Hepatocyte (in vitro differentiated cells): ENCODE measurements at regions not wholly inside any gene's neighbourhood (a gene's known extent, or its start where the extent isn't known, plus 50 kb on each side); places are given as distances from the start of the nearest gene placed in this dataset.

Experiments
- DNase-seq: peaks from one replicate; pipeline ENCODE4 v3.0.0-alpha.2; 2016; ENCODE audit warnings: low spot score
- H2AFZ ChIP-seq: fragments of 200-600 bp; sonication (generic); 2 replicates; pipeline ENCODE4 v1.6.0; 2016; ENCODE audit warnings: antibody characterized with exemption, mild to moderate bottlenecking
- H3K27ac ChIP-seq: fragments of 200-600 bp; sonication (generic); 2 replicates; pipeline ENCODE4 v1.5.1; 2016; ENCODE audit warnings: mild to moderate bottlenecking
- H3K27me3 ChIP-seq: fragments of 200-600 bp; sonication (generic); 2 replicates; pipeline ENCODE4 v1.6.1; 2016
- H3K36me3 ChIP-seq: fragments of 200-600 bp; sonication (generic); replicated peaks from 2 replicates; pipeline ENCODE4 v1.5.1; 2016; ENCODE audit warnings: low read depth; ENCODE audit not compliant: insufficient read depth
- H3K4me1 ChIP-seq: fragments of 200-600 bp; sonication (generic); 2 replicates; pipeline ENCODE4 v1.5.1; 2016; ENCODE audit warnings: mild to moderate bottlenecking, moderate library complexity; ENCODE audit not compliant: insufficient read depth
- H3K4me2 ChIP-seq: fragments of 200-600 bp; sonication (generic); 2 replicates; pipeline ENCODE4 v1.6.0; 2016
- H3K4me3 ChIP-seq: fragments of 200-600 bp; sonication (generic); 2 replicates; pipeline ENCODE4 v1.5.1; 2016; ENCODE audit warnings: mild to moderate bottlenecking
- H3K79me2 ChIP-seq: fragments of 200-600 bp; sonication (generic); 2 replicates; pipeline ENCODE4 v1.6.0; 2017; ENCODE audit warnings: mild to moderate bottlenecking
- H3K9me2 ChIP-seq: fragments of 200-600 bp; sonication (generic); replicated peaks from 2 replicates; pipeline ENCODE4 v1.6.0; 2017; ENCODE audit warnings: mild to moderate bottlenecking; ENCODE audit not compliant: insufficient read depth
- H3K9me3 ChIP-seq: fragments of 200-600 bp; sonication (generic); 2 replicates; pipeline ENCODE4 v1.5.1; 2016; ENCODE audit warnings: low read depth, mild to moderate bottlenecking
- H4K20me1 ChIP-seq: fragments of 200-600 bp; sonication (generic); 2 replicates; pipeline ENCODE4 v1.6.0; 2016; ENCODE audit warnings: mild to moderate bottlenecking; ENCODE audit not compliant: insufficient read depth, poor library complexity, severe bottlenecking
- CTCF ChIP-seq: fragments of 200-600 bp; sonication (generic); IDR thresholded peaks from 2 replicates; pipeline ENCODE4 v1.5.1; 2016; ENCODE audit warnings: antibody characterized with exemption, mild to moderate bottlenecking; ENCODE audit not compliant: poor library complexity
- EZH2 ChIP-seq: fragments of 200-600 bp; sonication (generic); IDR thresholded peaks from 2 replicates; pipeline ENCODE4 v1.6.1; 2016; ENCODE audit warnings: antibody characterized with exemption, mild to moderate bottlenecking, borderline replicate concordance
- EZH2phosphoT487 ChIP-seq: fragments of 200-600 bp; sonication (generic); IDR thresholded peaks from one replicate; pipeline ENCODE4 v1.6.1; 2018; ENCODE audit warnings: antibody characterized with exemption, mild to moderate bottlenecking, low read depth, moderate library complexity; ENCODE audit not compliant: unreplicated experiment, severe bottlenecking
- WGBS: methylation state at CpG from one replicate; pipeline ENCODE4 v1.1.6; 2016; ENCODE audit warnings: low lambda C conversion rate; ENCODE audit errors: missing lambda C conversion rate; 5-methylcytosine and 5-hydroxymethylcytosine counted together

- peaks cover 14% of the 10 kb centered on the region for H3K27me3 ChIP-seq
- H2AFZ ChIP-seq, result no peak overlapping the region
- no peaks in the 10 kb centered on the region for H4K20me1 ChIP-seq
- no peak overlapping the region for H3K4me2 ChIP-seq
- H3K27ac ChIP-seq, result no peak overlapping the region
- no peak overlapping the region for H3K4me3 ChIP-seq
- WGBS, result 73% methylated on average over 12 of the region's 12 CpGs
- H3K36me3 ChIP-seq, result no peaks in the 10 kb centered on the region
- peaks cover 5% of the 10 kb centered on the region for H3K4me1 ChIP-seq
- no peak for DNase-seq
- no peaks in the 10 kb centered on the region for H3K79me2 ChIP-seq
- TF ChIP-seq EZH2 (no peak), EZH2phosphoT487 (no peak), CTCF (no peak)
- no peaks in the 10 kb centered on the region for H3K9me2 ChIP-seq
- no peaks in the 10 kb centered on the region for H3K9me3 ChIP-seq
Observed at GRCh38 chr17:73746314-73747073, 102.2 kb upstream of the SDK2 start.

- Histone ChIP-seq H3K79me2 (no peaks in the 10 kb centered on the region), H3K4me2 (no peak overlapping the region), H3K4me3 (no peak overlapping the region), H3K4me1 (peaks cover 5% of the 10 kb centered on the region), H3K36me3 (no peaks in the 10 kb centered on the region), H3K27ac (no peak overlapping the region), H3K9me3 (no peaks in the 10 kb centered on the region), H2AFZ (no peak overlapping the region), H3K9me2 (no peaks in the 10 kb centered on the region), H4K20me1 (no peaks in the 10 kb centered on the region), H3K27me3 (peaks cover 14% of the 10 kb centered on the region)
- no peak for TF ChIP-seq CTCF
- TF ChIP-seq EZH2, result no peak
- no peak for TF ChIP-seq EZH2phosphoT487
- DNase-seq, result no peak
- WGBS, result 84% methylated on average over 15 of the region's 15 CpGs
Observed at GRCh38 chr17:73747221-73748002, 103.2 kb upstream of the SDK2 start.

GRCh38 chr17:73748508-73748907 lies 104.3 kb upstream of the SDK2 start:
- no peak overlapping the region for H3K4me3 ChIP-seq
- H4K20me1 ChIP-seq, result no peaks in the 10 kb centered on the region
- no peak for TF ChIP-seq CTCF
- no peak for TF ChIP-seq EZH2phosphoT487
- no peak for TF ChIP-seq EZH2
- H3K4me1 ChIP-seq, result peaks cover 5% of the 10 kb centered on the region
- no peak overlapping the region for H3K4me2 ChIP-seq
- no peaks in the 10 kb centered on the region for H3K79me2 ChIP-seq
- H3K27ac ChIP-seq, result no peak overlapping the region
- DNase-seq, result no peak
- no peaks in the 10 kb centered on the region for H3K9me3 ChIP-seq
- no peak overlapping the region for H2AFZ ChIP-seq
- no peaks in the 10 kb centered on the region for H3K36me3 ChIP-seq
- H3K27me3 ChIP-seq, result peaks cover 14% of the 10 kb centered on the region
- H3K9me2 ChIP-seq, result no peaks in the 10 kb centered on the region
- 82% methylated on average over 18 of the region's 18 CpGs for WGBS
